ENCODE measurements at regions not wholly inside any gene's neighbourhood (a gene's known extent, or its start where the extent isn't known, plus 50 kb on each side); places are given as distances from the start of the nearest gene placed in this dataset.
"Not testable (repeated sequence)": the region's sequence is repeated elsewhere in the genome, so short reads cannot be mapped to it uniquely, and the experiment has no call there.

- CTCF ChIA-PET = no interaction called here
- POLR2A ChIA-PET = no interaction called here
- TF ChIP-seq CTCF (IDR thresholded peaks at IDR 0.05) = no peak
- Mint-ChIP-seq H3K9me3 (peaks cover 18% of the 10 kb centered on the region), H3K27me3 (no peaks in the 10 kb centered on the region), H3K4me3 (no peak overlapping the region), H3K4me1 (ENCODE audit: low read depth) (no peaks in the 10 kb centered on the region), H3K27ac (no peak overlapping the region), H3K36me3 (ENCODE audit: low read depth) (no peaks in the 10 kb centered on the region)
- ATAC-seq = no peak
- intact Hi-C loops (cut with micrococcal nuclease) = no loop called here
- DNase-seq = no peak
These were observed 1926.9 kb upstream of the RAG2 start for GRCh38 chr11:38524945-38525344.

GRCh38 chr11:38517991-38518390 lies 1920.0 kb upstream of the RAG2 start:
- Mint-ChIP-seq H3K4me3 (no peak overlapping the region), H3K27me3 (no peaks in the 10 kb centered on the region), H3K27ac (no peak overlapping the region), H3K4me1 (ENCODE audit: low read depth) (no peaks in the 10 kb centered on the region), H3K9me3 (peaks cover 10% of the 10 kb centered on the region), H3K36me3 (ENCODE audit: low read depth) (no peaks in the 10 kb centered on the region)
- DNase-seq (no peak), ATAC-seq (no peak)
- CTCF ChIA-PET = no interaction called here
- POLR2A ChIA-PET = no interaction called here
- intact Hi-C loops (cut with micrococcal nuclease) = no loop called here
- no peak for TF ChIP-seq CTCF (IDR thresholded peaks at IDR 0.05)

DNA sequence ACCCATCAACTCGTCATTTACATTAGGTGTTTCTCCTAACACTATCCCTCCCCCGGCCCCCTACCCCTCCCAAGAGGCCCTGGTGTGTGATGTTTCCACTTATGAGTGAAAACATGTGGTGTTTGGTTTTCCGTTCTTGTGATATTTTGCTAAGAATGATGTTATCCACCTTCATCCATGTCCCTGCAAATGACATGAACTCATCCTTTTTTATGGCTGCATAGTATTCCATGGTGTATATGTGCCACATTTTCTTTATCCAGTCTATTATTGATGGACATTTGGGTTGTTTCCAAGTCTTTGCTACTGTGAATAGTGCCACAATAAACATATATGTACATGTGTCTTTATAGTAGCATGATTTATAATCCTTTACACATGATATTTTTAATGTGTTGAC lies 1914.8 kb upstream of the RAG2 start:
- DNase-seq; ATAC-seq; H3K9me3 Mint-ChIP-seq; POLR2A ChIA-PET; H3K4me1 Mint-ChIP-seq (ENCODE audit: low read depth); H3K27me3 Mint-ChIP-seq; intact Hi-C loops (cut with micrococcal nuclease); H3K27ac Mint-ChIP-seq; H3K36me3 Mint-ChIP-seq (ENCODE audit: low read depth); CTCF ChIA-PET; H3K4me3 Mint-ChIP-seq: not testable (repeated sequence)

- no peak for ATAC-seq
- Mint-ChIP-seq H3K36me3 (ENCODE audit: low read depth) (no peaks in the 10 kb centered on the region), H3K27ac (no peak overlapping the region), H3K9me3 (peaks cover 4% of the 10 kb centered on the region), H3K27me3 (no peaks in the 10 kb centered on the region), H3K4me3 (no peak overlapping the region), H3K4me1 (ENCODE audit: low read depth) (no peaks in the 10 kb centered on the region)
- POLR2A ChIA-PET = no interaction called here
- CTCF ChIA-PET = no interaction called here
- TF ChIP-seq CTCF (IDR thresholded peaks at IDR 0.05) = no peak
- DNase-seq = no peak
- intact Hi-C loops (cut with micrococcal nuclease) = no loop called here
These were observed 1912.0 kb upstream of the RAG2 start for GRCh38 chr11:38510041-38510440.

DNA sequence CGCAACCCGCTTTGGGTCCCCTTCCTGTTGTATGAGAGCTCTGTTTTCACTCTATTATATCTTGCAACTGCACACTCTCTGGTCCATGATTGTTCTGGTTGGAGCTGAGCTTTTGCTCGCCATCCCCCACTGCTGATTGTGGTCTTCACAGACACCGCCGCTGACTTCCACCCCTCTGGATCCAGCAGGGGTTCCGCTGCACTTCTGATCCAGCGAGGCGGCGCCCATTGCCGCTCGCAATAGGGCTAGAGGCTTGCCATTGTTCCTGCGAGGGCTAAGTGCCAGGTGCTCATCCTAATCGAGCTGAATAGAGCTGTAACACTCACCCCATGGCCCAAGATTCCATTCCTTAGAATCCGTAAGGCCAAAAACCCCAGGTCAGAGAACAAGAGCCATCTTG lies 1905.8 kb upstream of the RAG2 start:
- H3K4me1 Mint-ChIP-seq (ENCODE audit: low read depth) = no peaks in the 10 kb centered on the region
- peaks cover 10% of the 10 kb centered on the region for H3K9me3 Mint-ChIP-seq
- CTCF ChIA-PET = no interaction called here
- intact Hi-C loops (cut with micrococcal nuclease) = no loop called here
- no peaks in the 10 kb centered on the region for H3K27me3 Mint-ChIP-seq
- ATAC-seq (no peak), DNase-seq (no peak)
- H3K4me3 Mint-ChIP-seq = no peak overlapping the region
- TF ChIP-seq CTCF (IDR thresholded peaks at IDR 0.05) = no peak
- POLR2A ChIA-PET = no interaction called here
- H3K27ac Mint-ChIP-seq = no peak overlapping the region
- H3K36me3 Mint-ChIP-seq (ENCODE audit: low read depth) = no peaks in the 10 kb centered on the region

DNA sequence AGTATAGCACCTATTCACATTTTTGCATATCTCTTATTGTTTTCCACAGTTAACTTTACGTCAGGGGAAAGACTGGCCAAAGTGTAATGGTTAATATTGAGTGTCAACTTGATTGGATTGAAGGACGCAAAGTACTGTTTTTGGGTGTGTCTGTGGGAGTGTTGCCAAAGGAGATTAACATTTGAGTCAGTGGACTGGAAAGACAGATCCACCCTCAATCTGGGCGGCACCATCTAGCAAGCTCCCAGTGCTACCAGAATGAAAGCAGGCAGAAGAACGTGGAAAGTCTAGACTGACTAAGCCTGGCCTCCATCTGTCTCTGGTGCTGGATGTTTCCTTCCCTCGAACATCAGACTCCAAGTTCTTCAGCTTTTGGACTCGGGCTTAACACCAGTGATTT lies 1900.7 kb upstream of the RAG2 start:
- Mint-ChIP-seq H3K27ac (no peak overlapping the region), H3K36me3 (ENCODE audit: low read depth) (no peaks in the 10 kb centered on the region), H3K4me3 (no peak overlapping the region), H3K27me3 (no peaks in the 10 kb centered on the region), H3K4me1 (ENCODE audit: low read depth) (no peaks in the 10 kb centered on the region), H3K9me3 (peaks cover 15% of the 10 kb centered on the region)
- CTCF ChIA-PET = no interaction called here
- intact Hi-C loops (cut with micrococcal nuclease) = no loop called here
- ATAC-seq (no peak), DNase-seq (no peak)
- TF ChIP-seq CTCF (IDR thresholded peaks at IDR 0.05) = no peak
- POLR2A ChIA-PET = no interaction called here

Measured in activated CD8-positive, alpha-beta T cell treated with anti-CD3 and anti-CD28 coated beads for 36 hours (primary cell).